ENCODE measurements at regions not wholly inside any gene's neighbourhood (a gene's known extent, or its start where the extent isn't known, plus 50 kb on each side); places are given as distances from the start of the nearest gene placed in this dataset.

DNA sequence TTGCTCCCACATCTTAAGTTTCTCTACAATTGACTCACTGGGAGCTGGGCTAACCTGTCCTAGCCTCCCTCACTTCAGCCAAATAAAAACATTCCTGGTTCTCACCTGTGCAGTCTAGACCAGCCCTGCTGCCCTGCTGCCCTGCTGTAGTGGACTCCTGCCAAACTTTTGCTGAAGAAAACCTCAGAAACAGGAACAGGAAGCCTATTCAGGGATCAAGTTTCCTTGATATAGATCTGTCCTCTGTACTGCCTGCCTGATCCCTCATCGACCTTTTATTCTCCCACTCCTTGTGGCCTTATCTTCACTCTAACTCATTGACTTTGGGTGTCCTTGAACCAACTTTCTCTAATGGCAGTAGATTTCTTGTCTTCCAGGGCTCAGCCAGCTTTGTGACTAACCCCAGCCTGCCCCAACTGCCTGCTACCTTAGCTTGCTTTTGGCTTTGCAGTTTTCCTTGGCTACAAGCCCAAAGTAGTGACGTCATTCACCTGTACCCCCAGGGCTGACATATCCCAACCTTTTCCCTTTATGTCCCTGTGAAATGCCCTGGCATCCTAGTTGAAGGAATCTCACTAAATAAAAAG lies 234.8 kb downstream of the DUSP6 start:
- H3K36me3 Mint-ChIP-seq (ENCODE audit: low read depth): no peaks in the 10 kb centered on the region
- no peak for DNase-seq
- H3K4me1 Mint-ChIP-seq (ENCODE audit: low read depth): peaks cover 2% of the 10 kb centered on the region
- H3K27me3 Mint-ChIP-seq: no peaks in the 10 kb centered on the region
- no peaks in the 10 kb centered on the region for H3K9me3 Mint-ChIP-seq
- no peak overlapping the region for H3K4me3 Mint-ChIP-seq
- no peak overlapping the region for H3K27ac Mint-ChIP-seq

DNA sequence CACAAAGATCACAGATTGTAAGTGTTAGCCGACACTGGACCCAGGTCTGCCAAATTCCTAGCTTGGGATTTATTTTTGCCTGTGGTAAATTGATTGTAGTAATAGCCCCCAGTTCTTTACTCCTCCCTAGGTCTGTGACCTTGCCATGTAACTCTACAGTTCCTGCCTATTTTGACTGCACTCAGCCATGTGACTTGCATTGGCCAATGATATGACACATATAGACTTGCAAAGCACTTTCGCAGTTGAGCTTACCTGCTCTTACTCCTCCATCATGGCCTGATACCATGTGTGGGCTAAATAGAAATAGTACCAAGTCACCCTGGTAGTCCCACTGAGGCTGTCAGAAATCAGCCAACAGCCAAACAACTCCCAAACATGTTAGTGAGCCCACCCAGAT lies 240.3 kb downstream of the DUSP6 start:
- DNase-seq: no peak
- no peak overlapping the region for H3K27ac Mint-ChIP-seq
- H3K9me3 Mint-ChIP-seq: no peaks in the 10 kb centered on the region
- no peaks in the 10 kb centered on the region for H3K4me1 Mint-ChIP-seq (ENCODE audit: low read depth)
- H3K36me3 Mint-ChIP-seq (ENCODE audit: low read depth): no peaks in the 10 kb centered on the region
- H3K4me3 Mint-ChIP-seq: no peak overlapping the region
- no peaks in the 10 kb centered on the region for H3K27me3 Mint-ChIP-seq

DNA sequence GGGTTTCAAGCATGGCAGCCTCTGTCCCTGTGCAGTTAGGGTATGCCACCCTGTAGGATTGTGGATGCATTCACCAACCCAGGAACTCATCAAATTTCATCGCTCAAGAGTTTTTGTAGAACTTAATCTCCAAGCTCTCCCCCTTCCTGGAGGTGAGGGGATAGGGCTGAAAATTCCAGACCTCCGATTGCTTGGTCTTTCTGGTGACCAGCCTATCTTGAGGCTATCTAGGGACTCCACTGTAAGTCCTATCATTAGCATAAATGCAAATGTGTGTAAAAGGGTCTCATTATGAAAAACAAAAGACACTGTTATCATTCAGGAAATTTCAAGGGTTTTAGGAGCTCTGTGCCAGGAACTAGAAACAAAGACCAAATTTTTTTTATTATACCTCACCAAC lies 244.0 kb downstream of the DUSP6 start:
- Mint-ChIP-seq H3K27ac (no peak overlapping the region), H3K4me3 (no peak overlapping the region), H3K9me3 (no peaks in the 10 kb centered on the region), H3K4me1 (ENCODE audit: low read depth) (no peaks in the 10 kb centered on the region), H3K36me3 (ENCODE audit: low read depth) (no peaks in the 10 kb centered on the region), H3K27me3 (no peaks in the 10 kb centered on the region)
- no peak for DNase-seq

DNA sequence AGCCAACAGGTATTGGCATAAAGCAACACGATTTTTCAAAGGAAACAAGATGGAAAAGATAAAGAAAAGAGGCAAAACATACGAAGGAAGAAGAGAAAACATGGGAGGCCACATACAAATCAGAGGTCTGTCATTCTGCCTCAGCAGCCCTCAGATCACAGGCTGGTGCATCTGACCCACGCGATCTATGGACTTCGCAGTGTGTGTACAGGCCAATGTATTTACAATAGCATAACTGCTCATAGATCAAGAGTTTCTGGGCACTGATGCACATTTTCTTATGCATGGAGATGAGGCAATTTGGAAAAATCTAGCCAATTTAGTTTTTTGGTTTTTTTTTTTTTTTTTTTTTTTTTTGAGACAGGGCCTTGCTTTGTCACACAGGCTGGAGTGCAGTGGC lies 245.4 kb downstream of the DUSP6 start:
- Mint-ChIP-seq H3K9me3 (no peaks in the 10 kb centered on the region), H3K4me1 (ENCODE audit: low read depth) (peaks cover 2% of the 10 kb centered on the region), H3K36me3 (ENCODE audit: low read depth) (no peaks in the 10 kb centered on the region), H3K27me3 (no peaks in the 10 kb centered on the region), H3K4me3 (no peak overlapping the region), H3K27ac (no peak overlapping the region)
- no peak for DNase-seq

DNA sequence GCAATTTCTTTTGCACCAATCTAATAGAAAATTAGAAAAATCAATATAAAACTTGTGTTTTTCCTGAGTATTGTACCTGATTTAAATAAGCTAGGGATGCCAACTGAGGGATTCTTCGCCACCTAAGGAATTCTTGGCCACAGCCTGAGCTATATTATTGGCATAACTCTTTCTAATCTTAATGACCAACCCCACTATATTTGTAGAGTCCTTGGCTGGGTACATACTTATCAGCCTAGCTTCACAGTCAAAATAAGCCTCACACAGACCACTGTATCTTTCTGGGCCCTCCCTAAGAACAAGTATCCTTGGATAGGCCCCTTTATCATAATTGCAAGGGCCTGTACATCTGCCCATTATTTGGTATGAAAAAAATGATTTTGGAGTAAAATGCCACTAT lies 247.1 kb downstream of the DUSP6 start:
- Mint-ChIP-seq H3K27ac (no peak overlapping the region), H3K27me3 (peaks cover 4% of the 10 kb centered on the region)

DNA sequence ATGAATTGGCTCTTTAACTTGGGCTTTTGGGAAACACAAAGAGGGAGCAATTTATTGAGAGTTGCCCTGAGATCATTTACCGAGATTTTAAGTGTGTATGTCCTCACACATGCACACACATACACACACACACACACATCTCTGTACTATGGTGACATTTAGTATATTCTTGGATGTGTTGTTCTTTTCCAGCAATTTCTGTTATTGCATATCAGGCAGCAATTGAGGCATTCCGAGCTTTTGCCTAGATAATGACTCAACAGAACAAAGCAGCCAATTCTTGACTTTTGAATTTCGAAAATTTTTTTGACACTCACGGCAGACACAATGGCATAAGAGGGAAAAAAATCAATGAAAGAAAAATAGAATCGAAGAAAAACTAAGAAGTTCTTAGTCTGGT lies 248.5 kb downstream of the DUSP6 start:
- H3K27me3 Mint-ChIP-seq: peaks cover 4% of the 10 kb centered on the region
- H3K4me1 Mint-ChIP-seq (ENCODE audit: low read depth): peaks cover 2% of the 10 kb centered on the region
- no peak overlapping the region for H3K4me3 Mint-ChIP-seq
- H3K36me3 Mint-ChIP-seq (ENCODE audit: low read depth): no peaks in the 10 kb centered on the region
- H3K27ac Mint-ChIP-seq: no peak overlapping the region
- DNase-seq: no peak
- H3K9me3 Mint-ChIP-seq: no peaks in the 10 kb centered on the region

More for the DNA sequence above, 247.1 kb downstream of the DUSP6 start:
- H3K9me3 Mint-ChIP-seq: no peaks in the 10 kb centered on the region
- peaks cover 2% of the 10 kb centered on the region for H3K4me1 Mint-ChIP-seq (ENCODE audit: low read depth)
- no peak overlapping the region for H3K4me3 Mint-ChIP-seq
- no peaks in the 10 kb centered on the region for H3K36me3 Mint-ChIP-seq (ENCODE audit: low read depth)
- no peak for DNase-seq

DNA sequence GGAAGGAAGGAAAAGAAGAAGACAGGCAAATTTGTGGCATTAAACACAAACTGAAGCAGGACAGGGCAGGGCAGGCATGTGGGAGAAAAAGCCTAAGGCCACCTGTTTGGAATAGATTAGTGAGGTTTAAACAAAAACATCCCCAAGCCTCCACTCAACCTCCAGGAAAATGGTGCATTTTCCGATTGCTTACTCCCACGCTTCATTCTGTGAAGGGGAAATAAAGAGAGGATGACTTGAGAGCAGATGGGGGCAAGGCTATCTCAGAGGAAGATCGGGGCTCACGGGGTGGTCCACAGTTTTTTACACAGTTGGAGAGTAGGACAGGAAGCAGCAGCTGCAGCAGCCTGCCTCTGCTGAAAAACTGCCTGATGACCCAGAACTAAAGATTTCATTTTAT lies 250.9 kb downstream of the DUSP6 start:
- Mint-ChIP-seq H3K36me3 (ENCODE audit: low read depth) (no peaks in the 10 kb centered on the region), H3K4me1 (ENCODE audit: low read depth) (peaks cover 2% of the 10 kb centered on the region), H3K27ac (no peak overlapping the region), H3K9me3 (no peaks in the 10 kb centered on the region), H3K27me3 (peaks cover 4% of the 10 kb centered on the region), H3K4me3 (no peak overlapping the region)
- DNase-seq: no peak

DNA sequence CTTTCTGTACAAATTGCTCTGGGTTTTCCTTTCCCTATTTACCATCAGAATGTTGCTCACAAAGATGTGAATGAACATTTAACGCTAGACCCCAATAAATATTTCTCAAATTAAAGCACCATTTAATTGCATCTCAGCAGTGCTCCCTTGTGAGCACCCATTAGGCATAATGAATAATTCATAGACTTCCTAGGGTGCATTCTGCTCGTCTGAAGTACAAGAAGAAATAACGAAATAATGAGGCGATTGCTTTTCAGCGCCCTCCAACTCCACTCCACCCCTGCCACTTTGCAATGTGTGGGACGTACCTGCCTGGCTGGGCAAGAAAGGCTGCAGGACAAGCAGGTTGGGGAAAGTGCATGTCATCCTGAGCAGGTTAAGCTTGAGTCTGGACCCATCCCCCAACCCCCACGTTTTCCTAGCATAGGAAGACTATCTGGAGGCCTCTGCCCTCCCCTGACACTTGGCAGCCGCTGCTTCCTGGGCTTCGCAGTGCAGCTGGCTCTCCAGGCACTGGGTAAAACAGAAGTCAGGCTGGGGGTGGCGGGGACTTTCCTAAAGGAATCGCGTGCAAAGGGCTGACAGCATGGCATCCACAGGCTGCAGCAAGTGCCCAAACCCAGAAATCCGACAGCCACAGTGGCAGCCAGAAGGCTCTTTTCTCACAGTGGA lies 253.7 kb downstream of the DUSP6 start:
- peaks cover 4% of the 10 kb centered on the region for H3K27me3 Mint-ChIP-seq
- H3K27ac Mint-ChIP-seq: no peak overlapping the region
- DNase-seq: no peak
- H3K9me3 Mint-ChIP-seq: no peaks in the 10 kb centered on the region
- no peaks in the 10 kb centered on the region for H3K36me3 Mint-ChIP-seq (ENCODE audit: low read depth)
- no peak overlapping the region for H3K4me3 Mint-ChIP-seq
- H3K4me1 Mint-ChIP-seq (ENCODE audit: low read depth): peaks cover 9% of the 10 kb centered on the region

DNA sequence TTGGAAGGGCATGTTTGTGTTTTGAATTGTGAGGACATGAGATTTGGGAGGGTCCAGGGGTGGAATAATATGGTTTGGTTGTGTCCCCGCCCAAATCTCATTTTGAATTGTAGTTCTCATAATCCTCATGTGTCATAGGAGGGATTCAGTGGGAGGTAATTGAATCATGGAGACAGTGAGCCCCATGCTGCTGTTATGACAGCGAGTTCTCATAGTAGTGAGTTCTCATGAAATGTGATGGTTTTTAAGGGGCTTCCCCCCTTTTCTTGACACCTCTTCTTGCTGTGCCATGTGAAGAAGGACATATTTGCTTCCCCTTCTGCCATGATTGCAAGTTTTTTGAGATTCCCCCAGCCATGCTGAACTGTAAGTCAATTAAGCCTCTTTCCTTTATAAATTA lies 260.0 kb downstream of the DUSP6 start:
- H3K4me1 Mint-ChIP-seq (ENCODE audit: low read depth): peaks cover 45% of the 10 kb centered on the region
- no peak for DNase-seq
- H3K4me3 Mint-ChIP-seq: no peak overlapping the region
- H3K36me3 Mint-ChIP-seq (ENCODE audit: low read depth): peaks cover 27% of the 10 kb centered on the region
- H3K27ac Mint-ChIP-seq: peak overlapping the region; percentile 94
- peaks cover 24% of the 10 kb centered on the region for H3K9me3 Mint-ChIP-seq
- no peaks in the 10 kb centered on the region for H3K27me3 Mint-ChIP-seq

DNA sequence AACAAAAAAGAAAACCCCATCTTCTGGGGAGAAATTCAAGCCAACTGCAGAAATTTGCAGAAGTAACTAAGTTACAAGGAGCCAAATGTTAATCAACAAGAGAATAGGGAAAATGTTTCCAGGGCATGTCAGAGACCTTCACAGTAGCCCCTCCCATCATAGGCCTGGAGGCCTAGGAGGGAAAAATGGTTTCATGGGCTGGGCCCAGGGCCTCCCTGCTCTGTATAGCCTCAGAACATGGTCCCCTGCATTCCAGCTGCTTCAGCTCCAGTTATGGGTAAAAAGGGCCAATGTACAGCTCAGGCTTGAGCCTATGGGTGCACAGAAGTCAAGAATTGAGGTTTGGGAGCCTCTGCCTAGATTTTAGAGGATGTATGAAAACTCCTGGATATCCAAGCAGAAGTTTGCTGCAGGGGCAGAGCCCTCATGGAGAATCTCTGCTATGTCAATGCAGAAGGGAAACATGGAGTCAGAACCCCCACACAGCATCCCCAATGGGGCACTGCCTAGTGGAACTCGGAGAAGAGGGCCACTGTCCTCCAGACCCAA lies 260.9 kb downstream of the DUSP6 start:
- no peak overlapping the region for H3K4me3 Mint-ChIP-seq
- H3K27ac Mint-ChIP-seq: peak overlapping the region; percentile 94

DNA sequence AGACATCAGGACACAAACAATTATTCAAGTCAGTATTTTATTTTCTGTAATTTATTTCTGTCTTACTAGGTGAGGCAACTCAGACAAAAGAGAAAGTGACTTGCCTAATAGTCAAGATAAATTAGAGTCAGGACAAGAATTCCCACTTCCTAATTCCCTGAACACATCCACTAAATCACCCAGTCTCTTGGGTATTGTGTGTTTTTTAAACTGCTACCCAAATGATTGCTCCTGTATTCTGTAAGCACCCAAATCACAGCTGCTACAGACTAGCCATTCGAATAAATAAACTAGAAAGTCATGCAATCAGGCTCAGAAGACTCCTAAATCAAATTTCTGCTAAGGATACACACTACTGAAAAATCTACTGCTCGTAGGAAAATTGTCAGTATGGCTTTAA lies 263.0 kb downstream of the DUSP6 start:
- DNase-seq: no peak
- no peak overlapping the region for H3K27ac Mint-ChIP-seq
- no peaks in the 10 kb centered on the region for H3K27me3 Mint-ChIP-seq
- H3K4me3 Mint-ChIP-seq: no peak overlapping the region
- peaks cover 42% of the 10 kb centered on the region for H3K4me1 Mint-ChIP-seq (ENCODE audit: low read depth)
- H3K36me3 Mint-ChIP-seq (ENCODE audit: low read depth): peaks cover 27% of the 10 kb centered on the region
- H3K9me3 Mint-ChIP-seq: peaks cover 26% of the 10 kb centered on the region

More for the DNA sequence above, 260.9 kb downstream of the DUSP6 start:
- Mint-ChIP-seq H3K4me1 (ENCODE audit: low read depth) (peaks cover 46% of the 10 kb centered on the region), H3K36me3 (ENCODE audit: low read depth) (peaks cover 27% of the 10 kb centered on the region), H3K27me3 (no peaks in the 10 kb centered on the region), H3K9me3 (peaks cover 25% of the 10 kb centered on the region)
- no peak for DNase-seq

DNA sequence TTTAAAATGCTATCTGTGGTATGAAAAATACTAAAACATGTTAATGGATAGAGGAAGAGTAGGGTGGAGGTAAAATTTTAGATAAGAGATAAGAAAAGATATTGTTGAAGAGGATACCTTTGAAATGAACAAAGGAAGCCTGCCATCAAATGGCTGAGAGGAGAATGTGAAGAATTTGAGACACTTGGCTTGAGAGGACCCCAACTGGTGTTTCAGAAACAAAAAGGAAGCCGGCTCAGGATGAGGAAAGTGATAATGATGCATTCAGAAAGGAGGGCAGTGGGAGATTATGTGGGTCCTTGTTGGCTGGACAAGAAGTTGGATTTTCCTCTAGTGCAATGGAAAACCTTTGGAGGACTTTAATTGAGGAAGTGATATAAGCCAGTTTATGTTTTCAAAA lies 264.4 kb downstream of the DUSP6 start:
- Mint-ChIP-seq H3K27me3 (no peaks in the 10 kb centered on the region), H3K9me3 (peaks cover 25% of the 10 kb centered on the region), H3K4me3 (no peak overlapping the region), H3K36me3 (ENCODE audit: low read depth) (peaks cover 27% of the 10 kb centered on the region), H3K4me1 (ENCODE audit: low read depth) (peaks cover 33% of the 10 kb centered on the region), H3K27ac (no peak overlapping the region)
- no peak for DNase-seq

DNA sequence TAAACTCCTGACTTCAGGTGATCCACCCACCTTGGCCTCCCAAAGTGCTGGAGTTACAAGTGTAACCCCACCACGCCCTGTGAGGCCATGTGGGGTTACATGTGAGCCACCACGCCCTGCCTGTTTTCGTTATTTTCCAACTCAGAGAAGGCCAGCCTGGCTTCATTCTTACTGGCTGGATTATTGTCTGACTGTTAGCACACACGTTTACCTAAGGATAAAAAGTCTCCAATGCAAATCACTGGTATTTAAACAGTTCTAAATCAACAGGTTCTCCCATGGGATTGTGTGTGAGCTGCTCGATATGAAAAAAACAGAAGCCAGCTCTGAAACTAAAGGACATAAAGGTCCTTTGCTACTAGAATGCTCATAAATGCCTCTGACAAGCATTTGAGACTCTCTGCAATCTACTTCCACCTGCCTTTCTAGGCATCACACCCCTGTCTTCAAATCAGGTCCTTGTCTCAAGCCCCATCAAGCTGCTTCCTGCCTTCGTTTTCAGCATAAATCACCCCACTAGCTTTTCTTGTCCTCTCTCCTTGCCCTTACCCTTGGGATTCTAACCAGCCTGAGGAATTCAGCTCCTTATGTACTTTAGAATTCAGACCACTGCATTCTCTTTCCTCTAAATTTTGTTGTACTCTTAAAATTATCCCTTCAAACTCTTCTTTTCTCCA lies 265.0 kb downstream of the DUSP6 start:
- Mint-ChIP-seq H3K36me3 (ENCODE audit: low read depth) (peaks cover 25% of the 10 kb centered on the region), H3K9me3 (peaks cover 24% of the 10 kb centered on the region), H3K27me3 (no peaks in the 10 kb centered on the region)

DNA sequence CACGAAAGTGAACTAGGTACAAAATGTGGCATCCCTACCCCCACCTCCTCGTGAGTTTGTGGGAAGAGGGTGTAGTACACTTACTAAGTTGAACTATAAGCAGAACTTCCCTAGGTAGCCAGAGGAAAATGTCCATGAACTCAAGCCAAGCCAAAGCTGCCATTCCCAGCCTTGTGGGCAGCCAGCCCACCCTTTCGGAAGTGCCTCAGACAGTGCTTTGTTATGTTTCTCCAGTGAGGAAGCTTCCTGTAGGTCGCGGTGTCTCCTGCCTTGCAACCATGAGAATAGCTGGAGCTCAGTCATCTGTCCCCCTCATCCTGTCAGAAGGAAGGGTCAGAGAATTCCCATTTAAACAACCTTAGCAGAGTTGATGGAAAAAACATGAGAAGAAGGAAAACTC lies 266.9 kb downstream of the DUSP6 start:
- no peak overlapping the region for H3K4me3 Mint-ChIP-seq

More for the DNA sequence above, 265.0 kb downstream of the DUSP6 start:
- Mint-ChIP-seq H3K4me1 (ENCODE audit: low read depth) (peaks cover 31% of the 10 kb centered on the region), H3K27ac (no peak overlapping the region), H3K4me3 (no peak overlapping the region)
- no peak for DNase-seq

DNA sequence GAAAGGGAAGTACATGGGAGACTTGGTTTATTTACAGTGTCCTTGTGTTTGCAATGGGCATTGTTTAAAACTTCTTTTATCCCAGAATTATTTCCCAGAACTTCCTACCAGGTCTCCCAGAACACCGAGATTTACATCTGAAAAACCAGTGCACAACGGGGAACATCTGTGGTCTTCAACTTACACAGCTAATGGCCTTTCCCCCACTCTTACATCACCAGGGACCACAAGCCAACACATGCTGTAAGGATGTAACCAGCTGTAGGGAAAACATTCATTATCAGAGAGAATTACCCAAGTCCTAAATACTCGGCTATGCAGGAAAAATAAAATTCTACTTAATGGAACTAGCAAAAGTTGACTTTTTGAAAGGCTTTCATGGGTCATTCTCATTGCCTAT lies 267.6 kb downstream of the DUSP6 start:
- peaks cover 5% of the 10 kb centered on the region for H3K9me3 Mint-ChIP-seq
- H3K36me3 Mint-ChIP-seq (ENCODE audit: low read depth): peaks cover 2% of the 10 kb centered on the region
- DNase-seq: no peak
- peaks cover 3% of the 10 kb centered on the region for H3K27me3 Mint-ChIP-seq
- H3K4me1 Mint-ChIP-seq (ENCODE audit: low read depth): peaks cover 29% of the 10 kb centered on the region
- no peak overlapping the region for H3K4me3 Mint-ChIP-seq
- H3K27ac Mint-ChIP-seq: no peak overlapping the region

More for the DNA sequence above, 266.9 kb downstream of the DUSP6 start:
- peaks cover 12% of the 10 kb centered on the region for H3K9me3 Mint-ChIP-seq
- no peak for DNase-seq
- peaks cover 3% of the 10 kb centered on the region for H3K27me3 Mint-ChIP-seq
- H3K27ac Mint-ChIP-seq: no peak overlapping the region
- H3K4me1 Mint-ChIP-seq (ENCODE audit: low read depth): peaks cover 33% of the 10 kb centered on the region
- H3K36me3 Mint-ChIP-seq (ENCODE audit: low read depth): peaks cover 8% of the 10 kb centered on the region
